Superior temporal gyrus (tissue), 1 donor: ENCODE measurements at regions not wholly inside any gene's neighbourhood (a gene's known extent, or its start where the extent isn't known, plus 50 kb on each side); places are given as distances from the start of the nearest gene placed in this dataset.
"Not testable (repeated sequence)": the region's sequence is repeated elsewhere in the genome, so short reads cannot be mapped to it uniquely, and the experiment has no call there.

Experiments used
- DNase-seq: peaks from one replicate; pipeline ENCODE4 v3.0.0-alpha.2; 2016; ENCODE audit errors: extremely low spot score

GRCh38 chr11:8772571-8773519 lies 90.3 kb downstream of the RPL27A start:
- DNase-seq: no peak

- DNase-seq: no peak
These were observed 91.4 kb downstream of the RPL27A start for GRCh38 chr11:8773916-8774539.

- not testable (repeated sequence) for DNase-seq
These were observed 92.3 kb downstream of the RPL27A start for GRCh38 chr11:8774916-8775315.

DNA sequence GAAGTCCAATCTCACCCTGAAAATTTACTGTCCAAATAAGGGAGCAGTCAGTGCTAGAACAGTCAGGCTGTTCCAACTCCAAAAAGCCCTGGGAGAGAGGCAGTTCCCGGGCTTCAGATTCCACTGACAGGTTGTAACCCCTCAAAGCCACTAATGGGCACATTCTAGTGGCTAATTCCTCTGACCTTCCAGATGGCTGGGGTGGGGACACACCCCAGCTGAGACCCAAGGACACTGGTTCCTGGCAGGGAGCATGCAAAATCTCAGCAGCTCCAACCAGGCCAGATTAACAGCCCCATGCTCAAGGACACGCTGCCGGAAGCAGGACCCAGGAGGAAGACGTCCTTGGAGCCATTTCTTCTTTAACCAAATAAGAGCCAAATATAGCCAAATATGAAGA lies 92.7 kb downstream of the RPL27A start:
- no peak for DNase-seq

DNA sequence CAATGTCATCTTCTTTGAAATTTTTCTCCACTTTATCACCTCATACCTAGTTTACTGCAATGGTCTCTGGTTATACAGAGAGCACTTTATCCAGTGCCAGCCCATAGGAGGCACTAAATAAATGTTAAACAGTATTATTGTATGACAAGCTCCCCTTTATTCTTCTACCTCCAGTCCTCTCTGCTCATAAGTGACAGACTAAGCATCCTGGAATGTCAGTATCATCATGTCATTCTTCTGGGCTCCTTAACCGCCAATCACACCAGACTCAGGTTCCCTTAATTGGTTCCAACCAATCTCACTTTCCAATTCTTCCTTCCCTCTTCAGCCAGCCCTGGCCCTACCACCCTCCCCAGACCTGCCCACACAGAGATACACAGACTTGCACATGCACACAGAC lies 93.1 kb downstream of the RPL27A start:
- DNase-seq: no peak

DNA sequence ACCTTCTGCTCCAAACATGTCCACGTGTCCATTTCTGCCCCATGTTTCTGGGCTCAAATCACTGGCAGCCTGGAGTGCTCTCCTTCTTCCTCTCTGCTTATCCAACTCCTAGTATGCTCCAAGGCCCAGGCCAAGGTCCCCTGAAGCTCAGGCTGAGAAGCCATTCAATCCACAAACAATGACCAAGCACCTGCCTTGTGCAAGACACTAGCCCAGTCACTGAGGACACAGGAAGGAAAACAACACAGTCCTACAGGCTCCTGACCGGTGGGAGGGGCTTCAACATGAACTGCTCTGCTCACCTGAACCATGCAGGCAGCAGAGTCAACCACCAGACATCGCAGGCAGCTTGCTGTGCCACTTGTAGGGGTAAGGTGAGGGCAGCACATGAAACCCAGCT lies 93.6 kb downstream of the RPL27A start:
- no peak for DNase-seq

DNA sequence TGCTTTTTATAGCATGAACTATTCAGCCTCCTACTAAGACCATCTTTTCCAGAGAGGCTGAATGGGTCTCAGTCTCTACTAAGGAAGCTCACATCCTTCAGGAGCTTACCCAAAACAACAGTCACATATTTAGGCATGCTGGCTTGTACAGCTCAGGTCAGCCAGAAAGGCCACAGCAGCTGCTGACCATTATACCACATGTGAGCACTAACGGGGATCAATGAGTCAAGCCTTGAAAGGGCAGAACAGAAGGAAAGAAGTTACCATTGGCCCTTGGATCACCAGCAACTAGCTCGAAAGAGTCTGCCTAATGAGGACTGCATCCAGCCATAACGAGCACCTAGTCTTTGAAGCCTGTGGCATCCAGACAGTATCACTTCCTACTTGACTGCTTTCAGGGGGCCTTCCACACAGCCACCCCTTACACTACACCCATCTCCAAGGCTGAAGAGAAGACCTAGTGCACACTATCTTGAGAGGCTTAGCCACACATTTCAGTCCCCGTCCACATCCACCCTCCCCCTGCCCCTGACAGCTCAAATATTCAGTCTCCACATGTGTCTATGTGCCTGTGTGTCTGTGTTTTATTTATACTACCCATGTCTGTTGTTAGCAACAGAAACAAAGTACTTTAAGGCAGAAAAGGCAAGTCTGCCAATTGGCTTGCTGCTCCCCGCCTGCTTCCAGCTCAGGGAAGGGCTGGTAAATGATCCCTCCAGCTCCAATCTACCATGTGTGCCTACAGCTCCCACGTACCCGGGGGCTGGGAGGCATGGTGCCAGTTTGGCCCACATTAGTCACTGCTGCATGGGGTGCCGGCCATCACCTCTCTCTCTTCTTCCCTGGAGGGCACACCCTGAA lies 95.5 kb downstream of the RPL27A start:
- DNase-seq: peak; percentile 36

DNA sequence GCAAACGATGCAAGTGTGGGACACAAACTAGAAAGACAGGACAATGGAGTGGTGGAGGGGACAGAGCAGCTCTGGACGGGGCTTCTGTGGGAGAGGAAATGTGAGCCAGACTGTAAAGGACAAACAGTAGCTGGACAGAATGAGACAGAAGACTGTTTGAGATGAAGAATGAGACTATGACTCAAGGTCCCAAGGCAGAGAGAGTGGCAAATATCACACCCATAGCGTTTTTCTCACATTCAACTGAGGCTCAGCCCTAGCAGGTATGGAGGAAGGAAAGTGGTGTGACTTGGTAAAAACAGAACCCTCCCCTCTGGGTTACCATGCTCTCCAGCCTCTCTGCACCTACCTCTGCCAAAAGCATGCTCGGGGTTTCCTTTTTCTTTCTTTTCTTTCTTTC lies 96.5 kb downstream of the RPL27A start:
- no peak for DNase-seq

DNA sequence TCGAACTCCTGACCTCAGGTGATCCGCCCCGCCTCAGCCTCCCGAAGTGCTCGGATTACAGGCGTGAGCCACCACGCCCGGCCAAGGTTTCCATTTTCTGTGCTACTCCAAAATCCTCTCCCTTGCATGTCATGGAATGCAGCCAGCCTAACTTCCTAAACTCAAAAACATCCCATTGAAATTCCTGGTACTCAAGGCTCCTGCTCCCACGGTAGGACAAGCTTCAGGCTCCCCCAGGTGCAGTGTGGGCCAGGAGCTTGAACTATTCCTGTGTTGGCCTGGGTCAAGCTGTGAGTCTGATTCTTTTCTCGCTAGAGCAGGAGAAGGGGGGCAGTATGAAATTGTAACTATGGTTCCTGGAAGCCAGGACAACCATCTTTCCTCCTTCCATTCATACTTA lies 97.1 kb downstream of the RPL27A start:
- no peak for DNase-seq

DNA sequence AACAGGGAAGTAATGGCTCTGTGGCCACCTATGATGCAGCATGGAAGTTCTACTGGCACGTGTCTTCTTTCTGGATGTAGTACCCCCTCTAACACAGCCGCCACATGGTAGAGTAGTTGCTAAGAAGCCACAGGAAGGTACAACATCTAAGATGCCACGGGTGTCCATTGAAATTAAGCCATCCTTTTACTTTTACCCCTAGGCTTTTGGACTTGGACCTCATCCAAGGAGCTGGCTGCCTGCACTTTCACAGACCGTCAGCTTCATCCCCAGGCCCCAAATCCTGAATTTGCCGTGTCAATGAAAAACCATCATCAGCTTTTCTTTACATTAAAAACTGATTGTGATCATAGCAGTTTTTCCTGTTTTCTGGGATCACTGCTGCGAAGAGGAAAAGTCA lies 102.4 kb downstream of the RPL27A start:
- DNase-seq: no peak

- no peak for DNase-seq
These were observed 102.9 kb downstream of the RPL27A start for GRCh38 chr11:8785457-8785856.

GRCh38 chr11:8785998-8786397 lies 103.4 kb downstream of the RPL27A start:
- no peak for DNase-seq

DNA sequence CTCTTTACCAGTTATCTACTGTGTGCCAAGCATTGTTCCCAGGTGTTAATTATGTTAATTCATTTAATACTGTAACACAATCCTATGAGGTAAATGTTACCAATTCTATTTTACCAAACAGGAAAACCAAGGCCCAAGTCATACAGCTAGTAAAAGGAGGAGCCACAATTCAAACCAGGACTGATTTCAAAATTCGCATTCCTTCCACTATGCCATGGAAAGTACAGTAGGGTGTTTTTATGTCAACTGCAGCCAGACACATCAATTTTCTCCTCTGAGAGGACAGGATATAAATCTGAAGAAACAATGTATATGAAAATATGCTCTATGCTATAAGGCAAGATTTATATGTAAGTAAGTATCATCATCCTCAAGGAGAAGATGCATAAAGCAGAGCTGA lies 104.3 kb downstream of the RPL27A start:
- no peak for DNase-seq

DNA sequence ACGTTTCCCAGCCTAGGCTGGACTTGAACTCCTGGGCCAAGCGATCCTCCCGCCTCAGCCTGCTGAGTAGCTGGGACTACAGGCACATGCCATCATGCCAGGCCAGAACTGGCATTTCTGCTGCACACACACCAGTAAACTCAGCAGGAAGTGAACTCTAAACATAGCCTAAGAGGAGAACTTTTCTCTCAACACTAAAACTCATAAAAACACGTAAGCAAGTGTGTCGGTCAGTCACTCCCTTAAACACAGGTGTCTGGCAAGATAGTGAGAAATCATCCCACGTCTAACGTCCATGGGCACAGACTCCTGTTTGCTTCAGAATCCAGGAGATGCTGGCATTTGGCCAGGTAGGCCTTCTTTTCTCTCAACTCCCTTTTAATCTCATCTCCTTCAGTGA lies 104.8 kb downstream of the RPL27A start:
- DNase-seq: no peak

GRCh38 chr11:8788616-8789015 lies 106.0 kb downstream of the RPL27A start:
- no peak for DNase-seq

GRCh38 chr11:8789864-8790263 lies 107.3 kb downstream of the RPL27A start:
- DNase-seq: no peak

- DNase-seq: no peak
These were observed 108.4 kb downstream of the RPL27A start for GRCh38 chr11:8790968-8791367.

GRCh38 chr11:8792710-8793109 lies 110.1 kb downstream of the RPL27A start:
- DNase-seq: no peak

GRCh38 chr11:8793114-8793777 lies 110.7 kb downstream of the RPL27A start:
- DNase-seq: no peak

DNA sequence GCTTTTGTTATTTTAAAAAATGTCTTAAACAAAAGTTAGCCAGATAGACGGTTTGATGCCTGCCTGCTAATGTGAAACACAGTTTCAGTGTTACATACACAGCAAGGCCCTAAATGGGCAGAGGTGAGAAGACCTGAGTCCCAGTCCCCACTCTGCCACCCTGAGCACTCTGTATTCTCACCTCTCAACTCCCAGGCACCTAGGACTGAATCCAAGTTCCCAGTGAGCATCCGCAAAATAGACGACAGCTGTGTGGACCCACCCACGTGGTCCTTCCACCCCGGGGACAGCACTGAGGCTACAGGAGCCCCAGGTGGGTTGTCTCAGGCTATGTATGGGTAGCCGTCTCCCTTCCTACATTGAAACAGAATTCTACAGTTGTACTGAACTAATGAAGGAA lies 111.5 kb downstream of the RPL27A start:
- no peak for DNase-seq

DNA sequence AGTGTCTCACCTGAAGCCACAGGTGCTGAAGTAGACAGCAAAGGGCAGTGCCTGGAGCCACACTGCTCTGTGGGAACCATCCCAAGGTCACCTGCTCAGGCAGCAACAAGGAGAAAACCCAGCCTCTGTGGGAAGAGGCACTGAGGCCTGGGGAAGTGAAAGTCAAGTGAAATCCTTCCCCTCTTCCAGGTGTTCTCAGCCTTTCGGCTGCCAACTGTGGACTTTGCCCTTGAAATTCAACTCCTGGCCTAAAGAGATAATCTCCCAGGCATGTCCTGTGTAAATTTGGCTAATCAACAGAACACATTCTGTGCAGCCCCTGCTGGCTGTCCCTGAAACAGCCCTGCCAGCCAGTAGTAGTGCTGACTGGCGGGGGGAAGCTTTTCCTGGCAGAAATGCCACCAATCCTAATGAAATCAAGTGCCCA lies 112.1 kb downstream of the RPL27A start:
- DNase-seq: no peak

GRCh38 chr11:8796941-8797340 lies 114.0 kb upstream of the AKIP1 start:
- no peak for DNase-seq
